H1 (cell line): ENCODE measurements at regions not wholly inside any gene's neighbourhood (a gene's known extent, or its start where the extent isn't known, plus 50 kb on each side); places are given as distances from the start of the nearest gene placed in this dataset.

Experiments used
- CHD2 ChIP-seq: IDR thresholded peaks from 2 replicates; pipeline ENCODE4 v1.6.1; 2012; ENCODE audit warnings: low read length, improper control_type of control experiment
- E2F6 ChIP-seq: IDR thresholded peaks from 2 replicates; pipeline ENCODE4 v1.6.1; 2012; ENCODE audit warnings: inconsistent platforms
- EZH2 ChIP-seq: fragments of 200-600 bp; sonication (generic); IDR thresholded peaks from 2 replicates; pipeline ENCODE4 v1.7.1; 2012; ENCODE audit warnings: low read depth, mild to moderate bottlenecking, moderate library complexity, low read length, inconsistent platforms; ENCODE audit not compliant: severe bottlenecking
- GABPA ChIP-seq: IDR thresholded peaks from 2 replicates; pipeline ENCODE4 v1.6.1; 2011; ENCODE audit warnings: mild to moderate bottlenecking, low read length, moderate library complexity, borderline replicate concordance; ENCODE audit not compliant: insufficient read depth

- no peak for TF ChIP-seq E2F6
- TF ChIP-seq GABPA = no peak
- no peak for TF ChIP-seq CHD2
- TF ChIP-seq EZH2 = no peak
Observed at GRCh38 chr12:89185181-89185580, 167.1 kb downstream of the DUSP6 start (continued).
